Adrenal gland (tissue), 9 donors: ENCODE measurements at regions not wholly inside any gene's neighbourhood (a gene's known extent, or its start where the extent isn't known, plus 50 kb on each side); places are given as distances from the start of the nearest gene placed in this dataset.

Source experiments
- DNase-seq, 7 donors: peaks; one replicate each; pipeline ENCODE4 v3.0.0-alpha.2; 2019 to 2020
- H3K27ac ChIP-seq, 5 donors: fragments of 200-600 bp; sonication (generic) in 4 of 5; 1 replicate in 3 of 5; 2 replicates in 2 of 5; pipeline versions ENCODE4 v1.5.1 to v1.8.0; 2016 to 2020; ENCODE audit warnings: mild to moderate bottlenecking in 1 of 5
- H3K27me3 ChIP-seq: fragments of 200-600 bp; 2 replicates; pipeline ENCODE4 v1.8.0; 2021
- H3K36me3 ChIP-seq, 2 donors: fragments of 200-600 bp; replicated peaks in 1 of 2; 1 replicate in 1 of 2; 2 replicates in 1 of 2; pipeline versions ENCODE4 v1.5.1 to v1.8.0; 2018 to 2022
- H3K4me1 ChIP-seq, 2 donors: fragments of 200-600 bp; replicated peaks in 1 of 2; 1 replicate in 1 of 2; 2 replicates in 1 of 2; pipeline versions ENCODE4 v1.5.1 to v1.8.0; 2018 to 2021
- H3K4me3 ChIP-seq, 4 donors: fragments of 200-600 bp; sonication (generic) in 3 of 4; one replicate each; pipeline ENCODE4 v1.5.1; 2016 to 2018
- H3K9me3 ChIP-seq, 3 donors: fragments of 200-600 bp; sonication (generic) in 1 of 3; replicated peaks in 1 of 3; 1 replicate in 2 of 3; 2 replicates in 1 of 3; pipeline versions ENCODE4 v1.5.1 to v1.8.0; 2016 to 2021
- POLR2A ChIP-seq, 2 donors: fragments of 450-650 bp; IDR thresholded peaks; one replicate each; pipeline ENCODE4 v1.6.1; 2017; ENCODE audit warnings: antibody characterized with exemption in 2 of 2, mild to moderate bottlenecking in 2 of 2, moderate library complexity in 1 of 2
- WGBS, 4 donors: extraction: QIAGEN DNeasy Blood & Tissue Kit in 2 of 4; methylation state at CpG; one replicate each; pipeline versions ENCODE4 v1.1.5 to v1.1.7; 2013 to 2017; 5-methylcytosine and 5-hydroxymethylcytosine counted together
- intact Hi-C, 2 donors: fragments of 100-400 bp; cut with DNase I; formaldehyde crosslinking; loops; one replicate each; pipeline versions ENCODE4 v1.14.1 to v1.15.0; 2022 to 2023
- TF ChIP-seq, protein P1 (sequence below), 6 experiments: fragments of 450-650 bp in 4 of 6; fragments of 200-600 bp in 2 of 6; sonication (generic) in 1 of 6; IDR thresholded peaks; 1 replicate in 5 of 6; 2 replicates in 1 of 6; pipeline versions ENCODE4 v1.5.1 to v1.8.0; 2016 to 2021; ENCODE audit warnings: antibody characterized with exemption in 6 of 6, mild to moderate bottlenecking in 2 of 6, moderate library complexity in 1 of 6
- donor health status: healthy with polysubstance abuse.
- donor health status: Bipolar disorder and iron deficiency.
- donor health status: DM: yes; HTN: yes; CAD: no.
- donor health status: DM: no; HTN: no; CAD: no.
- donor health status: DM: no; HTN: no; CAD: no.

DNA sequence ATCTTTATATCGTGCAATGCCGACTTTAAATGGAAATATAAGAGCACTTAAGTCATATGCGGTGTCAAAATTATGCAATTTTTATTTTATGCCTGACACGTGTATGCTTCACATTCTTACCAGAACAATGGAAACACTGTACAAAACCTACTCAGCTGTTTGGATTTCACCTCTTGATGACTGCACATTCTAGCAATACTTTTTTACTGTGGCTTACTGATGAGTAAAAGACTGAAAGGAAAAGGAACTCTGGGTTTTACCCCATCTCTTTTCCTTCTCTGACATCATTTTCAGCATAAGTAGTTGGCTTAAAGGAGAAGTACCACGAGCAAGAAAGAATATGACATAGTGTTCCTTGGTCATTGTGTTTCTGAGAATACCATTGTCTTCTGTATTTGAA is 142.8 kb downstream of the POLR2M start:
- TF ChIP-seq, protein P1, sequence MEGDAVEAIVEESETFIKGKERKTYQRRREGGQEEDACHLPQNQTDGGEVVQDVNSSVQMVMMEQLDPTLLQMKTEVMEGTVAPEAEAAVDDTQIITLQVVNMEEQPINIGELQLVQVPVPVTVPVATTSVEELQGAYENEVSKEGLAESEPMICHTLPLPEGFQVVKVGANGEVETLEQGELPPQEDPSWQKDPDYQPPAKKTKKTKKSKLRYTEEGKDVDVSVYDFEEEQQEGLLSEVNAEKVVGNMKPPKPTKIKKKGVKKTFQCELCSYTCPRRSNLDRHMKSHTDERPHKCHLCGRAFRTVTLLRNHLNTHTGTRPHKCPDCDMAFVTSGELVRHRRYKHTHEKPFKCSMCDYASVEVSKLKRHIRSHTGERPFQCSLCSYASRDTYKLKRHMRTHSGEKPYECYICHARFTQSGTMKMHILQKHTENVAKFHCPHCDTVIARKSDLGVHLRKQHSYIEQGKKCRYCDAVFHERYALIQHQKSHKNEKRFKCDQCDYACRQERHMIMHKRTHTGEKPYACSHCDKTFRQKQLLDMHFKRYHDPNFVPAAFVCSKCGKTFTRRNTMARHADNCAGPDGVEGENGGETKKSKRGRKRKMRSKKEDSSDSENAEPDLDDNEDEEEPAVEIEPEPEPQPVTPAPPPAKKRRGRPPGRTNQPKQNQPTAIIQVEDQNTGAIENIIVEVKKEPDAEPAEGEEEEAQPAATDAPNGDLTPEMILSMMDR (IDR thresholded peaks at IDR 0.05) = no peak
- no peak for TF ChIP-seq POLR2A (IDR thresholded peaks at IDR 0.05)
- no peak for DNase-seq
- intact Hi-C loops = no loop called here
- no peak overlapping the region for H3K4me3 ChIP-seq
- WGBS, 4 donors = 82 to 86% (median 84%) methylated on average over 5 of the region's 5 CpGs
- H3K4me1 ChIP-seq = no peaks in the 10 kb centered on the region
- H3K27me3 ChIP-seq = no peaks in the 10 kb centered on the region
- H3K9me3 ChIP-seq = no peaks in the 10 kb centered on the region
- H3K36me3 ChIP-seq = no peaks in the 10 kb centered on the region
- H3K27ac ChIP-seq = no peak overlapping the region

DNA sequence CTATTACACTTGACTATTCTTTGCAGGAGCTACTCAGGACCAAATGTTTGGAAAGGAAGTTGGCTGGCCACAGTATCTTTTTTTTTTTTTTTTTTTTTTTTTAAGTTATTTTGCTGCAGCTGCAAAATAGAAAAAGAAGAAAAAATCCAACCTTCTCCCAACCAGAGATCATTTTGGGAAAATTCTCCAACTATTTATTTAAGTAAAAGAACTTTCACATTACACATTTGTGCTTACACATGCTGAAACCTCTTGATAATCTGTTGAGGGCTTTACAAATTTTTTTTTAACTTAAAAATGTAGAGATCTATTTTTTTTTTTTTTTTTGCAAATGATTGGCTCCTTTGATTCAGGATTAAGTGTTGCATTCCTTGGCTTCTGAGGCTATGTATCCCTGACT is 148.0 kb downstream of the POLR2M start:
- TF ChIP-seq POLR2A (IDR thresholded peaks at IDR 0.05) = no peak
- TF ChIP-seq, protein P1 (IDR thresholded peaks at IDR 0.05) = no peak
- no peaks in the 10 kb centered on the region for H3K27me3 ChIP-seq
- no peaks in the 10 kb centered on the region for H3K9me3 ChIP-seq
- no peak for DNase-seq
- intact Hi-C loops = no loop called here
- no peak overlapping the region for H3K4me3 ChIP-seq
- H3K27ac ChIP-seq = no peak overlapping the region
- H3K36me3 ChIP-seq = no peaks in the 10 kb centered on the region
- H3K4me1 ChIP-seq = no peaks in the 10 kb centered on the region

DNA sequence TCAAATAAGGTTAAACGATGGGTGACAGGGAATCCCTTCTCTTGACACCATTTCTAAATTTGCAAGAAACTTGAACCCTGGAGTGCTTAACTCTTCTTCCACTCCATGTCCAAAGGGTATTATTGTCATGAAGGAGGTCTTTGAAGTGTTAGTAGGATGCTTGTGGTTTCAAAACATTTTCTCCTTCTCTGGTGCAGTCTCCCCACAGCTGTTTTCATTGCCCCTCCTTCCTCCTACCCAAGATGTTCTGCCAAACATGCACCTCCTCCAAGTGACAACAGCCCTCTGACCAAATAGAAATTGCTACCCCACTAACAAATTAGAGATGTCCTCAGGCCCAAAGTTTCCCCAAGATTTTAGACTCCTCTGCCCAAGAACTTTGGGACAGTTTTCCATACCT is 151.4 kb downstream of the POLR2M start:
- 81 to 92% (median 90%) methylated on average over 1 of the region's 1 CpG for WGBS, 4 donors
- TF ChIP-seq, protein P1 (IDR thresholded peaks at IDR 0.05) = no peak
- no peak for TF ChIP-seq POLR2A (IDR thresholded peaks at IDR 0.05)
- no peaks in the 10 kb centered on the region for H3K27me3 ChIP-seq
- no peak for DNase-seq
- H3K4me1 ChIP-seq = no peaks in the 10 kb centered on the region
- H3K4me3 ChIP-seq = no peak overlapping the region
- intact Hi-C loops = loop anchor here in 1 of 2 donors (5.0 kb wide), 1 partner anchor 106 kb away; no protein-coding TSS in a partner anchor
- H3K36me3 ChIP-seq = no peaks in the 10 kb centered on the region
- no peak overlapping the region for H3K27ac ChIP-seq
- H3K9me3 ChIP-seq = no peaks in the 10 kb centered on the region

DNA sequence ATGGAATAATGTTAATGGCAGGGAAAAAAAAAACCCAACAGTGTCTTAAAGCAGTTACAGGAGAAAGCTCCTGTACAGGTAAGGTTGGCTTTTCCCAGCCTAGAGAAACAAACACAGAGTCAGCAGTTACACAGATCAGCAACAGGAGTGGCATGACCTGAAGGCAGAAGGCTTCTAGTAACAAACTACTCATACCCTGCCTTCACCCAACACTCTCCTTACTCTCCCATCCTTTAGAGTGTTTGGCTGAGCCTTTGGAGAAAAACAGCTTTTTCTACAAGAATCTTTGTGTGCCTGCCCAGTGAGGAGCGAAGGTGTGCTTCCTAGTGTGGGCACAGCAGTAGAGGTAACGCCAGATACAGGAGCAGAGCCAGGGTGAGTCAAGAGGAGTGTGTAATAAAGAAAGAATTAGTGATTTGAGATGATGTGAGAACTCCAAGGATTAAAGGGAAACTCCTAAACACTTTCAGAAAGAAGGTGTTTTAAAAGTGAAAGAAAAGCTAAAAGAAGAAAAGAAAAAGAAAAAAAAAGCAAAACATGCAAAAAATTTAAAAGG is 152.7 kb downstream of the POLR2M start:
- Histone ChIP-seq H3K27me3 (no peaks in the 10 kb centered on the region), H3K9me3 (no peaks in the 10 kb centered on the region), H3K36me3 (no peaks in the 10 kb centered on the region), H3K4me3 (no peak overlapping the region), H3K27ac (no peak overlapping the region), H3K4me1 (no peaks in the 10 kb centered on the region)
- TF ChIP-seq, protein P1 (IDR thresholded peaks at IDR 0.05) = no peak
- no peak for TF ChIP-seq POLR2A (IDR thresholded peaks at IDR 0.05)
- 84 to 93% (median 86%) methylated on average over 2 of the region's 2 CpGs for WGBS, 4 donors
- intact Hi-C loops = loop anchor here in 1 of 2 donors (5.0 kb wide), 1 partner anchor 107 kb away; no protein-coding TSS in a partner anchor
- DNase-seq = no peak
